H1 (cell line): ENCODE measurements at regions not wholly inside any gene's neighbourhood (a gene's known extent, or its start where the extent isn't known, plus 50 kb on each side); places are given as distances from the start of the nearest gene placed in this dataset.

Experiments used
- CTCF ChIA-PET: fragments of 300-600 bp; sonication (Branson Sonifier 250); formaldehyde crosslinking; loops from one replicate; lab custom pipeline; 2021; ENCODE audit not compliant: partially characterized antibody; lab: Charles Lee
- POLR2A ChIA-PET: fragments of 300-600 bp; sonication (Branson Sonifier 250); formaldehyde crosslinking; loops from one replicate; lab custom pipeline; 2021; ENCODE audit warnings: inconsistent platforms; ENCODE audit not compliant: partially characterized antibody; lab: Charles Lee
- DNase-seq, 2 experiments: peaks; one replicate each; pipeline versions ENCODE4 v3.0.0 to v3.0.0-alpha.2; 2010 to 2022; ENCODE audit warnings: low spot score in 2 of 2, low read depth in 1 of 2, mixed read lengths in 1 of 2
- FAIRE-seq: peaks from 2 replicates; lab custom pipeline; 2011; peaks lifted over from hg19 to GRCh38; lab: Jason Lieb, UNC
- H2AFZ ChIP-seq: 2 replicates; pipeline ENCODE4 v1.8.1; 2012; ENCODE audit warnings: low read length, inconsistent platforms
- H2AK5ac ChIP-seq: 2 replicates; pipeline ENCODE4 v1.6.1; 2013; ENCODE audit warnings: low read depth, low read length
- H2BK120ac ChIP-seq: replicated peaks from 2 replicates; pipeline ENCODE3; 2013; ENCODE audit warnings: low read depth, low read length, inconsistent platforms
- H2BK12ac ChIP-seq: 2 replicates; pipeline ENCODE4 v1.6.1; 2013; ENCODE audit warnings: low read depth, low read length
- H2BK15ac ChIP-seq: 2 replicates; pipeline ENCODE4 v1.6.1; 2013; ENCODE audit warnings: low read length
- H2BK20ac ChIP-seq: 2 replicates; pipeline ENCODE4 v1.6.1; 2013; ENCODE audit warnings: low read length
- H2BK5ac ChIP-seq: 2 replicates; pipeline ENCODE4 v1.6.1; 2013; ENCODE audit warnings: low read depth, low read length
- H3K14ac ChIP-seq: 2 replicates; pipeline ENCODE4 v1.6.1; 2013; ENCODE audit warnings: inconsistent platforms; ENCODE audit not compliant: insufficient read length
- H3K18ac ChIP-seq: 2 replicates; pipeline ENCODE4 v1.6.1; 2013; ENCODE audit warnings: low read length; ENCODE audit errors: extremely low read depth
- H3K23ac ChIP-seq: 2 replicates; pipeline ENCODE4 v1.6.1; 2013; ENCODE audit warnings: inconsistent platforms; ENCODE audit not compliant: insufficient read length
- H3K23me2 ChIP-seq: 2 replicates; pipeline ENCODE4 v1.6.1; 2013; ENCODE audit warnings: low read depth, low read length
- H3K27ac ChIP-seq: 2 replicates; pipeline ENCODE4 v1.6.1; 2011; ENCODE audit warnings: low read depth, low read length, inconsistent platforms
- H3K27me3 ChIP-seq, 4 experiments: replicated peaks in 1 of 4; 1 replicate in 1 of 4; 2 replicates in 3 of 4; pipeline versions ENCODE4 v1.6.1 to v1.8.1; 2011 to 2013; ENCODE audit warnings: low read length in 3 of 4, mild to moderate bottlenecking in 3 of 4, inconsistent platforms in 2 of 4, mixed read lengths in 2 of 4, moderate library complexity in 1 of 4; ENCODE audit not compliant: control insufficient read depth in 3 of 4, insufficient read depth in 3 of 4; ENCODE audit errors: extremely low read depth in 1 of 4
- H3K36me3 ChIP-seq, 4 experiments: 2 replicates each; pipeline versions ENCODE4 v1.6.1 to v1.8.1; 2011 to 2013; ENCODE audit warnings: mild to moderate bottlenecking in 4 of 4, low read length in 3 of 4, moderate library complexity in 2 of 4, control low read depth in 1 of 4, inconsistent platforms in 1 of 4; ENCODE audit not compliant: insufficient read depth in 4 of 4, control insufficient read depth in 2 of 4
- H3K4ac ChIP-seq: replicated peaks from 2 replicates; pipeline ENCODE3; 2013; ENCODE audit warnings: low read length, low read depth, mixed read lengths, inconsistent platforms; ENCODE audit not compliant: insufficient read length
- H3K4me1 ChIP-seq, 4 experiments: replicated peaks in 1 of 4; 1 replicate in 1 of 4; 2 replicates in 3 of 4; pipeline versions ENCODE4 v1.6.1 to v1.8.1; 2011 to 2013; ENCODE audit warnings: low read length in 3 of 4, inconsistent platforms in 2 of 4, mixed read lengths in 1 of 4; ENCODE audit not compliant: insufficient read depth in 4 of 4, control insufficient read depth in 3 of 4
- H3K4me2 ChIP-seq, 2 experiments: 2 replicates each; pipeline versions ENCODE4 v1.6.1 to v1.8.1; 2011 to 2013; ENCODE audit warnings: low read depth in 2 of 2, low read length in 2 of 2, control low read depth in 1 of 2, inconsistent platforms in 1 of 2, mild to moderate bottlenecking in 1 of 2; ENCODE audit not compliant: insufficient read depth in 1 of 2
- H3K4me3 ChIP-seq, 4 experiments: fragments of 200-600, 300-600 bp in 1 of 4; sonication (generic), shearing (Covaris generic), sonication (Bioruptor Twin) in 1 of 4; 2 replicates each; pipeline versions ENCODE4 v1.5.1 to v1.8.1; 2011 to 2016; ENCODE audit warnings: low read length in 4 of 4, low read depth in 3 of 4, control low read depth in 2 of 4, inconsistent platforms in 2 of 4, mild to moderate bottlenecking in 2 of 4, mixed read lengths in 1 of 4, moderate library complexity in 1 of 4; ENCODE audit not compliant: insufficient read depth in 2 of 4; ENCODE audit errors: extremely low read depth in 1 of 4
- H3K56ac ChIP-seq: replicated peaks from 2 replicates; pipeline ENCODE3; 2013; ENCODE audit warnings: low read depth, mild to moderate bottlenecking, mixed read lengths, low read length, inconsistent platforms; ENCODE audit not compliant: insufficient read length
- H3K79me1 ChIP-seq: 2 replicates; pipeline ENCODE4 v1.6.1; 2013; ENCODE audit warnings: low read depth, low read length, control low read depth
- H3K79me2 ChIP-seq, 2 experiments: 2 replicates each; pipeline versions ENCODE4 v1.6.1 to v1.8.1; 2012 to 2013; ENCODE audit warnings: low read length in 2 of 2, mild to moderate bottlenecking in 2 of 2, inconsistent platforms in 1 of 2; ENCODE audit not compliant: insufficient read depth in 2 of 2, control insufficient read depth in 1 of 2
- H3K9ac ChIP-seq, 4 experiments: replicated peaks in 1 of 4; 1 replicate in 1 of 4; 2 replicates in 3 of 4; pipeline versions ENCODE4 v1.6.1 to v1.8.1; 2011 to 2013; ENCODE audit warnings: low read depth in 3 of 4, low read length in 3 of 4, control low read depth in 2 of 4, mild to moderate bottlenecking in 2 of 4, moderate library complexity in 2 of 4, inconsistent platforms in 1 of 4; ENCODE audit errors: extremely low read depth in 1 of 4
- H3K9me3 ChIP-seq, 2 experiments: 2 replicates each; pipeline versions ENCODE4 v1.6.1 to v1.8.1; 2012 to 2013; ENCODE audit warnings: mild to moderate bottlenecking in 2 of 2, moderate library complexity in 2 of 2, control low read depth in 1 of 2, inconsistent platforms in 1 of 2, low read depth in 1 of 2, low read length in 1 of 2, mixed read lengths in 1 of 2; ENCODE audit not compliant: insufficient read depth in 2 of 2
- H4K20me1 ChIP-seq, 2 experiments: replicated peaks in 1 of 2; 2 replicates each; pipeline versions ENCODE3 to v1.8.1; 2011 to 2013; ENCODE audit warnings: inconsistent platforms in 2 of 2, low read length in 2 of 2, mild to moderate bottlenecking in 1 of 2; ENCODE audit not compliant: insufficient read depth in 2 of 2, control insufficient read depth in 1 of 2
- H4K5ac ChIP-seq: 2 replicates; pipeline ENCODE4 v1.6.1; 2013; ENCODE audit warnings: low read length, low read depth, mixed read lengths, inconsistent platforms; ENCODE audit not compliant: insufficient read length
- H4K8ac ChIP-seq: 2 replicates; pipeline ENCODE4 v1.8.0; 2013; ENCODE audit warnings: mild to moderate bottlenecking, moderate library complexity, low read length, inconsistent platforms; ENCODE audit not compliant: insufficient read depth; ENCODE audit errors: extremely low read depth
- H4K91ac ChIP-seq: replicated peaks from 2 replicates; pipeline ENCODE3; 2013; ENCODE audit warnings: low read length, mixed read lengths, inconsistent platforms; ENCODE audit not compliant: insufficient read length
- NANOG ChIP-seq: IDR thresholded peaks from 2 replicates; pipeline ENCODE4 v1.6.1; 2011; ENCODE audit warnings: low read length, low read depth, mild to moderate bottlenecking, inconsistent platforms; ENCODE audit not compliant: insufficient read depth, poor library complexity, severe bottlenecking
- RNF2 ChIP-seq: fragments of 200-900, 300-1000 bp; sonication (generic); IDR thresholded peaks from 2 replicates; pipeline ENCODE4 v1.7.1; 2016; ENCODE audit warnings: borderline replicate concordance, low read depth, mild to moderate bottlenecking, antibody characterized with exemption, low read length; ENCODE audit not compliant: poor library complexity, severe bottlenecking; ENCODE audit errors: missing control alignments
- RXRA ChIP-seq: IDR thresholded peaks from 2 replicates; pipeline ENCODE4 v1.6.1; 2011; ENCODE audit warnings: low read depth, mild to moderate bottlenecking, low read length, moderate library complexity; ENCODE audit not compliant: insufficient read depth
- WGBS, 2 experiments: shearing (Covaris generic) in 1 of 2; methylation state at CpG; one replicate each; pipeline versions ENCODE4 v1.1.6 to v1.1.7; 2013 to 2015; ENCODE audit warnings: low lambda C conversion rate in 2 of 2, mixed read lengths in 2 of 2, inconsistent platforms in 1 of 2, low coverage in 1 of 2, missing lambda C conversion rate in 1 of 2; ENCODE audit not compliant: insufficient replicate concordance in 2 of 2, insufficient coverage in 1 of 2, insufficient read length in 1 of 2; ENCODE audit errors: extremely low coverage in 1 of 2, missing lambda C conversion rate in 1 of 2; 5-methylcytosine and 5-hydroxymethylcytosine counted together

GRCh38 chr5:129243039-129243438, 148.5 kb downstream of the ISOC1 start:
- Histone ChIP-seq H4K5ac (no peak overlapping the region), H3K4ac (no peak overlapping the region), H3K9me3 (no peaks in the 10 kb centered on the region), H3K4me3 (no peak overlapping the region), H3K4me2 (no peak overlapping the region), H3K14ac (no peak overlapping the region), H3K36me3 (no peaks in the 10 kb centered on the region), H2BK5ac (no peak overlapping the region), H3K9ac (no peak overlapping the region), H3K18ac (no peak overlapping the region), H4K20me1 (no peaks in the 10 kb centered on the region), H2AFZ (no peak overlapping the region), H3K56ac (no peak overlapping the region), H3K27ac (no peak overlapping the region), H4K91ac (no peak overlapping the region), H2BK120ac (no peak overlapping the region), H3K23me2 (no peaks in the 10 kb centered on the region), H3K27me3 (no peaks in the 10 kb centered on the region), H2BK12ac (no peak overlapping the region), H4K8ac (no peak overlapping the region), H2AK5ac (no peak overlapping the region), H3K23ac (no peak overlapping the region), H3K4me1 (no peaks in the 10 kb centered on the region), H2BK15ac (no peak overlapping the region), H3K79me1 (no peaks in the 10 kb centered on the region), H3K79me2 (no peaks in the 10 kb centered on the region), H2BK20ac (no peak overlapping the region)
- no peak for DNase-seq
- ChIA-PET POLR2A (no interaction called here), CTCF (no interaction called here)
- no peak for FAIRE-seq
- TF ChIP-seq RNF2 (no peak), RXRA (no peak), NANOG (no peak)
- 81% methylated on average over 1 of the region's 1 CpG; no CpG with 5 or more reads in 1 of the 2 experiments for WGBS, 2 experiments
